ENCODE measurements at regions not wholly inside any gene's neighbourhood (a gene's known extent, or its start where the extent isn't known, plus 50 kb on each side); places are given as distances from the start of the nearest gene placed in this dataset.

DNA sequence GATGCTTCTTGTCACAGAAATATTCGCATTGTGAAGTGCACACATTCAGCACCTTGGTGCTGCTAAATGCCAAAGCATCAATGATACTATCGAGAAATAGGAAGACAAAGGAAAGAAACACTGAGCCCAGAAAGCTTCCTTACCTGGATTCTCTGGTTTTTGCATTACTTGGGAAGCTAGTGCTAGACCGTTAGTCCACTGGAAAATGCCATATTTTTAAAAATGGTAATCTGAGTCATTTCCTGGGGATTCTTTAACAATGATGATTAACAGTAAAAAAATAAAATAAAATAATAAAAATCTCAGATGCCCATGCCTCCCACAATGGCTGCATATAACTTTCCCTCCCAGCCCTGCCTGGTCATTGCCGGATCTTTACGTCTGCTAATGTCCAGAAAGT, 420.1 kb upstream of the MGMT start:
- intact Hi-C loops (cut with DNase I; ENCODE audit: low total_unique reads) = no loop called here
- Histone ChIP-seq H3K27me3 (no peaks in the 10 kb centered on the region), H3K9me3 (no peaks in the 10 kb centered on the region), H3K4me1 (no peaks in the 10 kb centered on the region), H3K4me3 (no peak overlapping the region), H3K36me3 (no peaks in the 10 kb centered on the region), H3K27ac (no peak overlapping the region)
- DNase-seq = no peak
- TF ChIP-seq POLR2A (IDR thresholded peaks at IDR 0.05) = no peak
- TF ChIP-seq, protein P1, sequence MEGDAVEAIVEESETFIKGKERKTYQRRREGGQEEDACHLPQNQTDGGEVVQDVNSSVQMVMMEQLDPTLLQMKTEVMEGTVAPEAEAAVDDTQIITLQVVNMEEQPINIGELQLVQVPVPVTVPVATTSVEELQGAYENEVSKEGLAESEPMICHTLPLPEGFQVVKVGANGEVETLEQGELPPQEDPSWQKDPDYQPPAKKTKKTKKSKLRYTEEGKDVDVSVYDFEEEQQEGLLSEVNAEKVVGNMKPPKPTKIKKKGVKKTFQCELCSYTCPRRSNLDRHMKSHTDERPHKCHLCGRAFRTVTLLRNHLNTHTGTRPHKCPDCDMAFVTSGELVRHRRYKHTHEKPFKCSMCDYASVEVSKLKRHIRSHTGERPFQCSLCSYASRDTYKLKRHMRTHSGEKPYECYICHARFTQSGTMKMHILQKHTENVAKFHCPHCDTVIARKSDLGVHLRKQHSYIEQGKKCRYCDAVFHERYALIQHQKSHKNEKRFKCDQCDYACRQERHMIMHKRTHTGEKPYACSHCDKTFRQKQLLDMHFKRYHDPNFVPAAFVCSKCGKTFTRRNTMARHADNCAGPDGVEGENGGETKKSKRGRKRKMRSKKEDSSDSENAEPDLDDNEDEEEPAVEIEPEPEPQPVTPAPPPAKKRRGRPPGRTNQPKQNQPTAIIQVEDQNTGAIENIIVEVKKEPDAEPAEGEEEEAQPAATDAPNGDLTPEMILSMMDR (IDR thresholded peaks at IDR 0.05) = no peak

DNA sequence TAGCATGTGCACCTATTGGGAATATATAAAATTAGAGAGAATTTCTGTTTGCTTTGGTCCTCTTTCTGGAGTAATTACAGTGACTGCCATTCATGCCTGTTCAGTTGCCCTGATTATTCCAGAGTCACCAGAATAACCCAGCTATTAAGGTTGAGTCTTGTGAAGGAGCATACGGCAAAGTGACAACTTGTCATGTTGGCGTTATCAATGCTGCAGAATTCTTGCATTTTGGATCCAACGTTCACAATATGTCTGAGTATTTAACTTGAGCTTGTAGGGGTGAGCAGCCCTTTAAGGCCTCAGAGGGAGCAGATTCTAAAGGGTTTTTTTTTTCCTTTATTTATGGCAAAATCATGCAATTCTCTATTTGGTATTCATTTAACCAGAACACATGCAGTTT, 419.4 kb upstream of the MGMT start:
- Histone ChIP-seq H3K4me3 (no peak overlapping the region), H3K36me3 (no peaks in the 10 kb centered on the region), H3K9me3 (no peaks in the 10 kb centered on the region), H3K4me1 (no peaks in the 10 kb centered on the region), H3K27ac (no peak overlapping the region), H3K27me3 (no peaks in the 10 kb centered on the region)
- intact Hi-C loops (cut with DNase I; ENCODE audit: low total_unique reads) = no loop called here
- TF ChIP-seq, protein P1 (IDR thresholded peaks at IDR 0.05) = no peak
- no peak for TF ChIP-seq POLR2A (IDR thresholded peaks at IDR 0.05)
- no peak for DNase-seq

DNA sequence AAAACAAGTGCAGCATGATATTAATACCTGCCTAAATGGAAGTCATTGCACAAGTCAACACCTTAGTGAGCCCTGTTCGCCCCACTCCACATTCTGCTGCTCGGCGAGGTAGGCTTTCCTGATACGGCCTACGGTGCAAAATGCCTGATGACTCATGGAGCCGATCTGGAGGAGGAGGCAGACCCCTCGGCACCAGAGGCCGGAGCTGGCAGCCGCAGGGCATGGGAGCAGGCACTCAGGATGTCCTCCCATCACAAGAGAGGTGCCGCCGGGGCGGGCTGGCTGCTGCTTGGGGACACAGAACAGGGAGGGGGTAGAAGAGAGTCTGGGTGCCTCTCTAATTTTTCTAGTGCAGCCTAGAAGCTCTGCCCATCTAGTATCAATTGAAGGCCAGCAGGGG, 418.5 kb upstream of the MGMT start:
- intact Hi-C loops (cut with DNase I; ENCODE audit: low total_unique reads) = no loop called here

DNA sequence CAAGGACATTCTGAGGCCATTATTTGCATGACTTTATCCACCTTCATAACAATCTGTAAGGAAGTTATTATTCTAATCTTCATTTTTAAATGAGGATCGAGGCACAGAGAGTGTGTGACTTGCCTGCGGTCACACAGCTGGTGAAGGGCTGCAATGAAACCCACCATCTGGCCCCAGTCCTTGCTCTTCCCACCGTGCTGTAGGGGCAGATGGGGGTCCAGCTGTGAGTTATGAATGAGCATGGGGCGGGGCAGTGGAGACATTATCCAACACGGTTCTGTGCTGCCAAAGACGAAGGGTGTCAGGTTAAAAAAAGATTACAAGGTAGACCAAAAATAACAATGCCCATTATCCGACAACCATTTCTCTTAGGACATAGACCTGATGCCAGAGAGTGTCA, 417.5 kb upstream of the MGMT start:
- TF ChIP-seq, protein P1 (IDR thresholded peaks at IDR 0.05) = no peak
- no peak for TF ChIP-seq POLR2A (IDR thresholded peaks at IDR 0.05)
- no peaks in the 10 kb centered on the region for H3K9me3 ChIP-seq
- H3K27me3 ChIP-seq = no peaks in the 10 kb centered on the region
- H3K4me3 ChIP-seq = no peak overlapping the region
- H3K36me3 ChIP-seq = no peaks in the 10 kb centered on the region
- H3K4me1 ChIP-seq = no peaks in the 10 kb centered on the region
- DNase-seq = no peak
- no peak overlapping the region for H3K27ac ChIP-seq
- intact Hi-C loops (cut with DNase I; ENCODE audit: low total_unique reads) = no loop called here

More for the DNA sequence above, 418.5 kb upstream of the MGMT start:
- no peak for DNase-seq
- H3K4me3 ChIP-seq = no peak overlapping the region
- TF ChIP-seq POLR2A (IDR thresholded peaks at IDR 0.05) = no peak
- TF ChIP-seq, protein P1 (IDR thresholded peaks at IDR 0.05) = no peak
- no peaks in the 10 kb centered on the region for H3K9me3 ChIP-seq
- H3K27ac ChIP-seq = no peak overlapping the region
- no peaks in the 10 kb centered on the region for H3K36me3 ChIP-seq
- H3K4me1 ChIP-seq = no peaks in the 10 kb centered on the region
- no peaks in the 10 kb centered on the region for H3K27me3 ChIP-seq

DNA sequence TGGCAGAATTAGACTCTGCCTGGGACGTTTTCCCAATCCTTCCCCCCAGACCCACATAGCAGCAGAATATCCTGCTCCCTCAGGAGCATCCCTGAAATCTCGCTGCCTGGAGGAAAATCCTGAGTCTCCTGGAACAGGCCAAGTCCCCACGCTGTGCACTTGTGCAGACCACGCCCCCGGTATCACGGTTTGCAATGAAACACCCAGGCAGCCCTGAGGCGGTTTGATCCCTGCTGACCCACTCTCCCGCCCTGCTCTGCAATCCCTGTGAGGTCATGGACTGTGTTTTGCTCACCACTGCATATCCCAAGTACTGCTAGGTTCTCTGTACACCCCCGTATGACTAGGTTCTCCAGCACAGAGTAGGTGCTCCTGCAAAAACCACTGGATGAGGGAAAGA, 411.8 kb upstream of the MGMT start:
- TF ChIP-seq, protein P1 (IDR thresholded peaks at IDR 0.05) = no peak
- TF ChIP-seq POLR2A (IDR thresholded peaks at IDR 0.05) = no peak
- H3K27ac ChIP-seq = no peak overlapping the region
- H3K36me3 ChIP-seq = no peaks in the 10 kb centered on the region
- H3K4me1 ChIP-seq = no peaks in the 10 kb centered on the region
- H3K27me3 ChIP-seq = no peaks in the 10 kb centered on the region
- no peak overlapping the region for H3K4me3 ChIP-seq
- DNase-seq = no peak
- H3K9me3 ChIP-seq = no peaks in the 10 kb centered on the region
- intact Hi-C loops (cut with DNase I; ENCODE audit: low total_unique reads) = no loop called here

Measured in uterus (tissue), 3 donors.